OCI-LY1 (cell line): ENCODE measurements at regions not wholly inside any gene's neighbourhood (a gene's known extent, or its start where the extent isn't known, plus 50 kb on each side); places are given as distances from the start of the nearest gene placed in this dataset.

Source experiments
- EZH2 ChIP-seq: fragments of 200-600 bp; sonication (generic), shearing (Covaris generic); IDR thresholded peaks from 2 replicates; pipeline ENCODE4 v1.8.0; 2017; ENCODE audit warnings: borderline replicate concordance, mixed run types, mild to moderate bottlenecking, antibody characterized with exemption, low read length, moderate library complexity, mixed read lengths
- TF ChIP-seq, protein P1 (sequence below): fragments of 200-600 bp; sonication (generic), shearing (Covaris generic); IDR thresholded peaks from 2 replicates; pipeline ENCODE4 v1.5.1; 2017; ENCODE audit warnings: mild to moderate bottlenecking, antibody characterized with exemption, low read length, moderate library complexity, mixed read lengths

DNA sequence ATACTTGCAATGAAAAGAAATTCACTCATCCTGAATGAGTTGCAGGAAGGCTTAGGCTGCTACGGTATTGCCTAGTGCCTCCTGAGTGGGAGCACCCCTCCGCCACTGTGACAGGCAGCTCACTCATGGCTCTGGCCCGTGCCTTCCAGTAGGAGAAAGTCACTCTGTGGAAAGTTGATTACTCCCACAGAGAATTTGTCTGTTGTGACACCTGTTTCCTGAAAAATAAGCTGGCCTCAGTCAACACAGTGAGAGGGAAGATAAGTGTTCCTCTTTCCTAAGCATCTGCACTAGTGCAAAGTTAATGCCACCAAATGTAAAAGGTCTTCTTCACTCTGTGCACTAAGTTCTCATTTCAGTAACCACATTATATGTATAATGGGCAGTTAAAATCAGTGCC is 158.8 kb upstream of the INHBA start:
- TF ChIP-seq, protein P1, sequence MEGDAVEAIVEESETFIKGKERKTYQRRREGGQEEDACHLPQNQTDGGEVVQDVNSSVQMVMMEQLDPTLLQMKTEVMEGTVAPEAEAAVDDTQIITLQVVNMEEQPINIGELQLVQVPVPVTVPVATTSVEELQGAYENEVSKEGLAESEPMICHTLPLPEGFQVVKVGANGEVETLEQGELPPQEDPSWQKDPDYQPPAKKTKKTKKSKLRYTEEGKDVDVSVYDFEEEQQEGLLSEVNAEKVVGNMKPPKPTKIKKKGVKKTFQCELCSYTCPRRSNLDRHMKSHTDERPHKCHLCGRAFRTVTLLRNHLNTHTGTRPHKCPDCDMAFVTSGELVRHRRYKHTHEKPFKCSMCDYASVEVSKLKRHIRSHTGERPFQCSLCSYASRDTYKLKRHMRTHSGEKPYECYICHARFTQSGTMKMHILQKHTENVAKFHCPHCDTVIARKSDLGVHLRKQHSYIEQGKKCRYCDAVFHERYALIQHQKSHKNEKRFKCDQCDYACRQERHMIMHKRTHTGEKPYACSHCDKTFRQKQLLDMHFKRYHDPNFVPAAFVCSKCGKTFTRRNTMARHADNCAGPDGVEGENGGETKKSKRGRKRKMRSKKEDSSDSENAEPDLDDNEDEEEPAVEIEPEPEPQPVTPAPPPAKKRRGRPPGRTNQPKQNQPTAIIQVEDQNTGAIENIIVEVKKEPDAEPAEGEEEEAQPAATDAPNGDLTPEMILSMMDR: no peak
- no peak for TF ChIP-seq EZH2
